Peyer's patch (tissue), 4 donors: ENCODE measurements at regions not wholly inside any gene's neighbourhood (a gene's known extent, or its start where the extent isn't known, plus 50 kb on each side); places are given as distances from the start of the nearest gene placed in this dataset.
"Not testable (repeated sequence)": the region's sequence is repeated elsewhere in the genome, so short reads cannot be mapped to it uniquely, and the experiment has no call there.

Source experiments
- DNase-seq, 3 donors: peaks; one replicate each; pipeline ENCODE4 v3.0.0-alpha.2; 2017 to 2019
- H3K27ac ChIP-seq, 4 donors: fragments of 200-600 bp; sonication (generic); one replicate each; pipeline ENCODE4 v1.5.1; 2016 to 2019
- H3K27me3 ChIP-seq, 2 donors: fragments of 200-600 bp; sonication (generic); one replicate each; pipeline ENCODE4 v1.5.1; 2019
- H3K36me3 ChIP-seq, 3 donors: fragments of 200-600 bp; sonication (generic); one replicate each; pipeline ENCODE4 v1.5.1; 2016 to 2019
- H3K4me1 ChIP-seq, 4 donors: fragments of 200-600 bp; sonication (generic); one replicate each; pipeline ENCODE4 v1.5.1; 2016 to 2019
- H3K4me3 ChIP-seq, 4 donors: fragments of 200-600 bp; sonication (generic); 1 replicate in 3 of 4; 2 replicates in 1 of 4; pipeline ENCODE4 v1.5.1; 2016 to 2019; ENCODE audit warnings: mild to moderate bottlenecking in 1 of 4
- H3K9me3 ChIP-seq, 4 donors: fragments of 200-600 bp; sonication (generic); one replicate each; pipeline ENCODE4 v1.5.1; 2016 to 2019; ENCODE audit warnings: mild to moderate bottlenecking in 1 of 4
- CTCF ChIP-seq, 6 experiments: fragments of 450-650 bp in 4 of 6; fragments of 200-600 bp in 2 of 6; sonication (generic) in 1 of 6; IDR thresholded peaks; one replicate each; pipeline ENCODE4 v1.5.1; 2017 to 2019; ENCODE audit warnings: antibody characterized with exemption in 6 of 6, mild to moderate bottlenecking in 3 of 6, moderate library complexity in 1 of 6
- POLR2A ChIP-seq, 2 donors: fragments of 450-650 bp; IDR thresholded peaks; one replicate each; pipeline ENCODE4 v1.5.1; 2017; ENCODE audit warnings: antibody characterized with exemption in 2 of 2, mild to moderate bottlenecking in 2 of 2, moderate library complexity in 2 of 2

GRCh38 chr12:68438601-68439000 is 106.4 kb upstream of the MDM1 start:
- H3K27ac ChIP-seq: no peak overlapping the region
- no peak overlapping the region for H3K4me3 ChIP-seq
- no peaks in the 10 kb centered on the region for H3K9me3 ChIP-seq
- no peak for DNase-seq
- no peaks in the 10 kb centered on the region for H3K4me1 ChIP-seq
- no peaks in the 10 kb centered on the region for H3K36me3 ChIP-seq
- H3K27me3 ChIP-seq: no peaks in the 10 kb centered on the region
- TF ChIP-seq POLR2A (IDR thresholded peaks at IDR 0.05) (no peak), CTCF (IDR thresholded peaks at IDR 0.05) (no peak)

GRCh38 chr12:68439368-68440045 is 107.3 kb upstream of the MDM1 start:
- H3K4me3 ChIP-seq: no peak overlapping the region
- H3K9me3 ChIP-seq: no peaks in the 10 kb centered on the region
- H3K27me3 ChIP-seq: no peaks in the 10 kb centered on the region
- no peak for TF ChIP-seq CTCF (IDR thresholded peaks at IDR 0.05)
- no peak for TF ChIP-seq POLR2A (IDR thresholded peaks at IDR 0.05)
- DNase-seq: no peak
- no peaks in the 10 kb centered on the region for H3K36me3 ChIP-seq
- no peaks in the 10 kb centered on the region for H3K4me1 ChIP-seq
- no peak overlapping the region for H3K27ac ChIP-seq

- TF ChIP-seq POLR2A (IDR thresholded peaks at IDR 0.05): no peak
- TF ChIP-seq CTCF (IDR thresholded peaks at IDR 0.05): no peak
- Histone ChIP-seq H3K4me3 (no peak overlapping the region), H3K36me3 (no peaks in the 10 kb centered on the region), H3K4me1 (no peaks in the 10 kb centered on the region), H3K27ac (no peak overlapping the region), H3K9me3 (no peaks in the 10 kb centered on the region), H3K27me3 (no peaks in the 10 kb centered on the region)
- no peak for DNase-seq
Observed at GRCh38 chr12:68440068-68440581, 108.0 kb upstream of the MDM1 start.

- Histone ChIP-seq H3K27me3 (no peaks in the 10 kb centered on the region), H3K4me1 (peaks cover 0 to 3% (median 0%) of the 10 kb centered on the region in 4 donors), H3K36me3 (no peaks in the 10 kb centered on the region), H3K9me3 (no peaks in the 10 kb centered on the region), H3K27ac (no peak overlapping the region), H3K4me3 (no peak overlapping the region)
- TF ChIP-seq POLR2A (IDR thresholded peaks at IDR 0.05) (no peak), CTCF (IDR thresholded peaks at IDR 0.05) (no peak)
- no peak for DNase-seq
Observed at GRCh38 chr12:68441167-68441566, 109.0 kb upstream of the MDM1 start.

GRCh38 chr12:68442353-68442972 is 110.3 kb upstream of the MDM1 start:
- H3K36me3 ChIP-seq, DNase-seq, H3K4me1 ChIP-seq, H3K27ac ChIP-seq, H3K4me3 ChIP-seq, H3K27me3 ChIP-seq, H3K9me3 ChIP-seq: not testable (repeated sequence)

- DNase-seq, H3K9me3 ChIP-seq, H3K27ac ChIP-seq, H3K4me3 ChIP-seq, H3K4me1 ChIP-seq, H3K27me3 ChIP-seq, H3K36me3 ChIP-seq: not testable (repeated sequence)
Observed at GRCh38 chr12:68443695-68444094, 111.5 kb upstream of the MDM1 start.
